ENCODE measurements at regions not wholly inside any gene's neighbourhood (a gene's known extent, or its start where the extent isn't known, plus 50 kb on each side); places are given as distances from the start of the nearest gene placed in this dataset.

DNA sequence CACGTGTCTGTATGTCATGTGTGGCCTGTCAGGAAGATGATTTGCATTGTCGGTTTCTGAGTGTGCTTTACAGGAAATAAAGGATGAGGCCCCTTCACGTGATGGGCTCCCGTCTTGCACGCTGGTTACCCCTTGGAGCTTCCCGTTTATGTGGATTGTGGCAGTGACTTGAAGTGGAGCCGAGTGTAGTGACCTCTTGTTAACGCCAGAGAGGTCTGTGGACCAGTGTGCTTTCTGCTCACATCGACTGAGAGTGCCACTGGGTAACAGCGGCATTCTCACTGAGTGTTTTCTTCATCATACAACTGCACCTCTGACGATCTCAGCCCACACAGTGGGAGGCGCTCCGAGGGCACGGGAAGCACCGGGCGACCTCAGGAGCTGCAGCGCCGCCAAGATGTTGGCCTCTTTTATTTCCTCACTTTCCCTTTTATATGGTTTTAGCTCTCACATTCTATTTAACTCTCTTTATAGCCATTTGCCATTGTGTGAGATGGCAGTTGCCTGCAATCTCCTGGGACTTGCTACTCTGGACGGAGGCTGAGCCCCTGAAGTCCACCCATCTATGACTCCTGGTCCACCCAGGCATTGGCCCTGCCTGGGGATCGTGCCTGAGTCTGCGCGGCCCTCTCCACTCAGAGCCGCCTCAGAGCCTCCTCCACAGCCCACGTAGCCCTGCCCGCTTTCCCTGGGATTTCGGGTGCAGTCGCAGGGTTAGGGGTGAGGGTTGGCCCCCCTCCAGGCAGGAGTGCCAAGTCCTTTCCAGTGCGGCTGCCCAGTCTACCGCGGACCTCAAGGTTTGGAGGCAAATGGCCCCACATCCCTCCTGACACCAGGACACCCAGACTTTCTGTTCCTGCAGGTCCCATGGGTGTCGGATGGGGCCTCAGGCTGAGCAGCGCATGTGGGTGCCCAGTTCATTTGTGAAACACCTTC lies 238.9 kb downstream of the ERMARD start:
- no peaks in the 10 kb centered on the region for H3K27me3 ChIP-seq (ENCODE audit: control insufficient read depth in 2 of 2, insufficient read depth in 2 of 2, low read length in 2 of 2)
- ATAC-seq (peak; percentile 85), DNase-seq (peak in 8 of 9 donors; percentile 24 to 57 (median 49))
- H3K27ac ChIP-seq (ENCODE audit: low read depth, low read length): peak overlapping the region; percentile 29
- ChIA-PET POLR2A (interaction anchor here (0.6 kb wide), 2 partner anchors 98 to 159 kb away, joined by 3 read pairs; no protein-coding TSS in a partner anchor), CTCF (interaction anchor here (0.8 kb wide), 1 partner anchor 528 kb away, joined by 3 read pairs; no protein-coding TSS in a partner anchor)
- Mint-ChIP-seq H3K36me3 (no peaks in the 10 kb centered on the region), H3K27ac (peak overlapping the region; percentile 1 to 83 (median 78)), H3K27me3 (no peaks in the 10 kb centered on the region), H3K4me3 (peak overlapping the region; percentile 63 to 85 (median 76)), H3K4me1 (peaks cover 22 to 29% (median 26%) of the 10 kb centered on the region in 7 donors), H3K9me3 (peaks cover 0 to 3% (median 0%) of the 10 kb centered on the region in 11 donors)
- peaks cover 0 to 18% of the 10 kb centered on the region in 2 donors for H3K4me1 ChIP-seq (ENCODE audit: control insufficient read depth in 2 of 2, insufficient read depth in 2 of 2, low read length in 2 of 2)
- H3K4me3 ChIP-seq (ENCODE audit: low read length): peak overlapping the region; percentile 30
- intact Hi-C loops (cut with micrococcal nuclease): loop anchor here in 1 of 2 donors (1.0 to 2.0 kb wide), 4 partner anchors 32 to 303 kb away; no protein-coding TSS in a partner anchor
- no peaks in the 10 kb centered on the region for H3K36me3 ChIP-seq (ENCODE audit: control insufficient read depth in 2 of 3, insufficient read depth in 3 of 3, low read length in 3 of 3)
- H3K9me3 ChIP-seq (ENCODE audit: control insufficient read depth in 2 of 3, low read length in 3 of 3): no peaks in the 10 kb centered on the region

DNA sequence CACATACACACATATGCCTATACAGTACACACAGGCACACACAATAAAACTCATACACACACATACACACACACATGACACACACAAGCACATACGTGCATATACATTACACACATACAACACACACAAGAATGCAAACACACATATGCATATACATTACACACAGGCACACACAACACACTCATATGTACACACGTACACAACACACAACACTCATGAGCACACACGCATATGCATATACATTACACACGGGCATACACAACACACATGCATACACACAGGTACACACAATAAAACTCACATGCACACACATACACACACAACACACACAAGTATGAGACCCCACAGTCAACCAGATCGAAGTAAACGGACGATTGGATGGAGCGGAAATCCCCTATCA lies 238.2 kb downstream of the ERMARD start:
- H3K36me3 Mint-ChIP-seq: no peaks in the 10 kb centered on the region
- POLR2A ChIA-PET: no interaction called here
- CTCF ChIA-PET: no interaction called here
- H3K9me3 Mint-ChIP-seq: peaks cover 0 to 3% (median 0%) of the 10 kb centered on the region in 11 donors
- peaks cover 0 to 18% of the 10 kb centered on the region in 2 donors for H3K4me1 ChIP-seq (ENCODE audit: control insufficient read depth in 2 of 2, insufficient read depth in 2 of 2, low read length in 2 of 2)
- peak overlapping the region in 5 of 9 donors; percentile 2 to 82 (median 29) for H3K27ac Mint-ChIP-seq
- H3K27ac ChIP-seq (ENCODE audit: low read depth, low read length): no peak overlapping the region
- H3K27me3 Mint-ChIP-seq: no peaks in the 10 kb centered on the region
- intact Hi-C loops (cut with micrococcal nuclease): no loop called here
- no peaks in the 10 kb centered on the region for H3K9me3 ChIP-seq (ENCODE audit: control insufficient read depth in 2 of 3, low read length in 3 of 3)
- no peaks in the 10 kb centered on the region for H3K36me3 ChIP-seq (ENCODE audit: control insufficient read depth in 2 of 3, insufficient read depth in 3 of 3, low read length in 3 of 3)
- H3K4me1 Mint-ChIP-seq: peaks cover 22 to 29% (median 26%) of the 10 kb centered on the region in 7 donors
- no peak for DNase-seq
- ATAC-seq: no peak
- H3K4me3 Mint-ChIP-seq: peak overlapping the region in 8 of 10 donors; percentile 1 to 85 (median 76)
- H3K4me3 ChIP-seq (ENCODE audit: low read length): no peak overlapping the region
- H3K27me3 ChIP-seq (ENCODE audit: control insufficient read depth in 2 of 2, insufficient read depth in 2 of 2, low read length in 2 of 2): no peaks in the 10 kb centered on the region

DNA sequence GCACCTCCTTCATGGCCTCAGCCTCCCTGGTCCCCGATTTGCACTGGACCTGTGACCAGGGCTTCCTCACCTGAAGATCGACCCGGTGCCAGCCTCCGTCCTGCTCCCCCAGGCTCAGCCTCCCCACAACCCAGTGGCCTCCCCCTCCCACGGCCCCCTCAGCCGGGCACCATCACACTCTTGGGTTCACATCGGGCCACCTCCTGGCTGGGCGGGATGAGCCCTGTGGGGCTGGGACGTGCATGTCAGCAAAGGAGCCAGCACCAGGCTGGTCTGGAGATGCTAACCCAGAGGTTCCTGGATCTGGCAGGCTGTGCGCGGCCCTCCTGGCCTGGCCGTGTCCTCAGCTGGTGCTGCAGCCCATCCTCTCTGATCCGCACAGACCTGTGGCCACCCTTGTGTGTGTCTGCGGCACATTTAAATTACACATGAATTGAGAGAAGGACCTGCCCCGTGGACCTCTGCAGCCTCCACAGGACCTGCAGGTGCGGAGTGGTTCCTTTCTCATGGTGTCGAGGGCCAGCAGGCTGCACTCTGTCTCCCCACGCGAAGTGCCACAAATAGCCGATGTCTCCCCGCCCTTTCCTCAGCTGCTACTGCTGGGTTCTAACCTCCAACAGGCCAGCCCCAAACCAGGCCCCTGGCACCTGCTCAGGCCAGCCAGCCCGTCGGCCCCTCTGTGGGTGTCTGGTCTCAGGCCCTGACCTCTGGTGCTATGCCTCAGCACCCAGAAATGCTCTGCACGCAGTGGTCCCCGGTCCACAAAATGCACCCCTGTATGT lies 237.5 kb downstream of the ERMARD start:
- ATAC-seq (no peak), DNase-seq (no peak)
- no peaks in the 10 kb centered on the region for H3K9me3 ChIP-seq (ENCODE audit: control insufficient read depth in 2 of 3, low read length in 3 of 3)
- Mint-ChIP-seq H3K9me3 (peaks cover 0 to 3% (median 0%) of the 10 kb centered on the region in 11 donors), H3K36me3 (no peaks in the 10 kb centered on the region), H3K4me3 (peak overlapping the region in 3 of 10 donors; percentile 68 to 85 (median 83)), H3K27ac (peak overlapping the region in 5 of 9 donors; percentile 2 to 82 (median 29)), H3K27me3 (no peaks in the 10 kb centered on the region), H3K4me1 (peaks cover 22 to 29% (median 26%) of the 10 kb centered on the region in 7 donors)
- POLR2A ChIA-PET: no interaction called here
- intact Hi-C loops (cut with micrococcal nuclease): no loop called here
- H3K36me3 ChIP-seq (ENCODE audit: control insufficient read depth in 2 of 3, insufficient read depth in 3 of 3, low read length in 3 of 3): no peaks in the 10 kb centered on the region
- H3K4me3 ChIP-seq (ENCODE audit: low read length): no peak overlapping the region
- CTCF ChIA-PET: no interaction called here
- H3K27me3 ChIP-seq (ENCODE audit: control insufficient read depth in 2 of 2, insufficient read depth in 2 of 2, low read length in 2 of 2): no peaks in the 10 kb centered on the region
- H3K4me1 ChIP-seq (ENCODE audit: control insufficient read depth in 2 of 2, insufficient read depth in 2 of 2, low read length in 2 of 2): peaks cover 0 to 18% of the 10 kb centered on the region in 2 donors
- no peak overlapping the region for H3K27ac ChIP-seq (ENCODE audit: low read depth, low read length)

DNA sequence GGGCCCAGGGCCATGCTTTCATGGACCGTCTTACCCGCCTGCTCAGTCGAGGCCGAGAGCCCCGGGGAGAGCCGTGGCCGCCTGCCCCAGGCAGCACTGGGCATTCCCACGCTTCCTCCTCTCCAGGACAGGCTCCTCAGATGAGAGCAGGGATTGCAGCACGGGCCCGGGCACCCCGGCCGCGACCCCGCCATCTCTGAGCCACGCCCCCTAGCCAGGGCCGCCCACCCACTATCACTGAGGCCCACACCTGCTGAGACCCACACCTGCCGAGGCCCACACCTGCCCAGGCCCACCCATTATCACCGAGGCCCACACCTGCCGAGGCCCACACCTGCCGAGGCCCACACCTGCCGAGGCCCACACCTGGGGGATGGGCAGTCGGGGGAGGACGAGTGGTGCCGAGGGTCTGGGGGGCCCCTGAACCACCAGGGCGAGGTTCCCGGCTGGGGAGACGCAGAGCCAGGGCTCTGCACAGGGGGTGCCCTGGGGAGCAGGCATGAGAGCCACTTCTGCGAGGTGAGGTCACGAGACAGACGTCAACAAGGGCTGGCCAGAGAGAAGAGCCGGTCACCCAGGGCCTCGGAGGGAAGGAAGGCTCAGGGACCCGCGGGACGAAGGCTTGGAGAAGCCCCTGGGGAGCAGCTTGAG lies 235.6 kb downstream of the ERMARD start:
- POLR2A ChIA-PET: no interaction called here
- no peak for DNase-seq
- no peaks in the 10 kb centered on the region for H3K36me3 Mint-ChIP-seq
- no peaks in the 10 kb centered on the region for H3K9me3 ChIP-seq (ENCODE audit: control insufficient read depth in 2 of 3, low read length in 3 of 3)
- ATAC-seq: no peak
- intact Hi-C loops (cut with micrococcal nuclease): no loop called here
- no peak overlapping the region for H3K27ac ChIP-seq (ENCODE audit: low read depth, low read length)
- no peaks in the 10 kb centered on the region for H3K27me3 ChIP-seq (ENCODE audit: control insufficient read depth in 2 of 2, insufficient read depth in 2 of 2, low read length in 2 of 2)
- peaks cover 0 to 14% of the 10 kb centered on the region in 2 donors for H3K4me1 ChIP-seq (ENCODE audit: control insufficient read depth in 2 of 2, insufficient read depth in 2 of 2, low read length in 2 of 2)
- no peaks in the 10 kb centered on the region for H3K27me3 Mint-ChIP-seq
- H3K9me3 Mint-ChIP-seq: peaks cover 0 to 3% (median 0%) of the 10 kb centered on the region in 11 donors
- CTCF ChIA-PET: no interaction called here
- H3K36me3 ChIP-seq (ENCODE audit: control insufficient read depth in 2 of 3, insufficient read depth in 3 of 3, low read length in 3 of 3): no peaks in the 10 kb centered on the region
- H3K4me3 Mint-ChIP-seq: peak overlapping the region in 1 of 10 donors; percentile 26
- peaks cover 18 to 24% (median 20%) of the 10 kb centered on the region in 7 donors for H3K4me1 Mint-ChIP-seq
- no peak overlapping the region for H3K27ac Mint-ChIP-seq
- H3K4me3 ChIP-seq (ENCODE audit: low read length): no peak overlapping the region

DNA sequence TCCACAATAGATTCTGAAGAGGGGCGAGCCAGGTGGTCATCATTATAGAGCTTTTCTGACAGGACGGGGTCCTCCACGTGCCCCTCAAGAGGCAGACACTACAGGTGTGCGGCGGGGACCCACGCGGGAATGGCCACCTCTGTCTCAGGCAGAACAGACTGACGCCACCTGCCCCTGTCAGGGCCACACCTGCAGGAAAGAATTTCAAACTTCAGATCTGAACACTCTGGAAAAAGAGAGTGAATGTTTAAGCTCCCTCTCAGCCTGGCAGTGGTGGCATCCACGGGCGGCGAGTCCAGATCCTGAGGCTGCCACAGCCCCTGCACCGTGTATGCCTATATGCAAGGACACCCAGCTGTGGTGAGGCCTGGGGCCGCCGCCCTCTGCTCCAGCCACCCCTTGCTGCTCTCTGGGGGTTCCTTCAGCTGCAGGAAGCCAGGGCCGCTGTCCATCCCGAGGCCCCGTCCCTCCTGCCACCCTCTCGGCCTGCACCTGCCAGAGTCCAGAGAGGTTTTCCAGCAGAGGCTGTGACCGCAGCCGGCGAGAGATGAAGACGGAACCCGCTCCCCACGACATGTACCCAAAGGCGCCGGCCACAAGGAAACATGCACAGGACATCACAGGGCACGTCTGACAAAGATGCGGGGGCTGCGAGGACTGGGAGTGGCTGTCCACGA lies 234.9 kb downstream of the ERMARD start:
- Mint-ChIP-seq H3K27me3 (no peaks in the 10 kb centered on the region), H3K36me3 (no peaks in the 10 kb centered on the region), H3K4me3 (no peak overlapping the region), H3K4me1 (peaks cover 13 to 17% (median 14%) of the 10 kb centered on the region in 7 donors), H3K9me3 (peaks cover 0 to 3% (median 0%) of the 10 kb centered on the region in 11 donors), H3K27ac (no peak overlapping the region)
- Histone ChIP-seq H3K27me3 (ENCODE audit: control insufficient read depth in 2 of 2, insufficient read depth in 2 of 2, low read length in 2 of 2) (no peaks in the 10 kb centered on the region), H3K4me1 (ENCODE audit: control insufficient read depth in 2 of 2, insufficient read depth in 2 of 2, low read length in 2 of 2) (peaks cover 0 to 14% of the 10 kb centered on the region in 2 donors), H3K4me3 (ENCODE audit: low read length) (no peak overlapping the region), H3K9me3 (ENCODE audit: control insufficient read depth in 2 of 3, low read length in 3 of 3) (no peaks in the 10 kb centered on the region), H3K27ac (ENCODE audit: low read depth, low read length) (no peak overlapping the region), H3K36me3 (ENCODE audit: control insufficient read depth in 2 of 3, insufficient read depth in 3 of 3, low read length in 3 of 3) (no peaks in the 10 kb centered on the region)
- intact Hi-C loops (cut with micrococcal nuclease): no loop called here
- no peak for ATAC-seq
- ChIA-PET CTCF (no interaction called here), POLR2A (no interaction called here)
- no peak for DNase-seq

Measured in naive thymus-derived CD4-positive, alpha-beta T cell (primary cell).